GM20431 (cell line): ENCODE measurements at regions not wholly inside any gene's neighbourhood (a gene's known extent, or its start where the extent isn't known, plus 50 kb on each side); places are given as distances from the start of the nearest gene placed in this dataset.
"Not testable (repeated sequence)": the region's sequence is repeated elsewhere in the genome, so short reads cannot be mapped to it uniquely, and the experiment has no call there.

Experiments used
- in situ Hi-C: fragments of 300-500 bp; cut with MseI, MboI; formaldehyde crosslinking; loops from one replicate; pipeline ENCODE4 v1.15.0; 2020; ENCODE audit warnings: low sequenced_read_pairs; ENCODE audit not compliant: unreplicated experiment

GRCh38 chr13:79939689-79940088 is 401.2 kb downstream of the SPRY2 start:
- in situ Hi-C loops = no loop called here

GRCh38 chr13:79937771-79938216 is 403.1 kb downstream of the SPRY2 start:
- in situ Hi-C loops = no loop called here

GRCh38 chr13:79937311-79937710 is 403.6 kb downstream of the SPRY2 start:
- in situ Hi-C loops = no loop called here

GRCh38 chr13:79936368-79937136 is 404.4 kb downstream of the SPRY2 start:
- in situ Hi-C loops = no loop called here

- in situ Hi-C loops = no loop called here
Observed at GRCh38 chr13:79935121-79935520, 405.8 kb downstream of the SPRY2 start.

- in situ Hi-C loops = no loop called here
Observed at GRCh38 chr13:79933389-79933788, 407.5 kb downstream of the SPRY2 start.

- in situ Hi-C loops = no loop called here
Observed at GRCh38 chr13:79932556-79932955, 408.4 kb downstream of the SPRY2 start.

GRCh38 chr13:79923973-79924556 is 416.9 kb downstream of the SPRY2 start:
- in situ Hi-C loops = not testable (repeated sequence)

GRCh38 chr13:79919091-79919490 is 421.8 kb downstream of the SPRY2 start:
- in situ Hi-C loops = no loop called here

GRCh38 chr13:79918620-79919019 is 422.3 kb downstream of the SPRY2 start:
- in situ Hi-C loops = no loop called here

GRCh38 chr13:79917628-79918027 is 423.3 kb downstream of the SPRY2 start:
- in situ Hi-C loops = no loop called here

GRCh38 chr13:79915114-79915811 is 425.7 kb downstream of the SPRY2 start:
- in situ Hi-C loops = no loop called here

GRCh38 chr13:79913141-79913827 is 427.6 kb downstream of the SPRY2 start:
- in situ Hi-C loops = no loop called here

GRCh38 chr13:79912403-79912802 is 428.5 kb downstream of the SPRY2 start:
- in situ Hi-C loops = no loop called here

- in situ Hi-C loops = no loop called here
Observed at GRCh38 chr13:79910875-79911540, 429.9 kb downstream of the SPRY2 start.

- in situ Hi-C loops = no loop called here
Observed at GRCh38 chr13:79909644-79910043, 428.7 kb downstream of the NDFIP2 start.

- in situ Hi-C loops = no loop called here
Observed at GRCh38 chr13:79908381-79908780, 427.4 kb downstream of the NDFIP2 start.

GRCh38 chr13:79907527-79907926 is 426.6 kb downstream of the NDFIP2 start:
- in situ Hi-C loops = no loop called here

GRCh38 chr13:79906345-79906744 is 425.4 kb downstream of the NDFIP2 start:
- in situ Hi-C loops = no loop called here

- in situ Hi-C loops = no loop called here
Observed at GRCh38 chr13:79905018-79905417, 424.1 kb downstream of the NDFIP2 start.
